ENCODE measurements at regions not wholly inside any gene's neighbourhood (a gene's known extent, or its start where the extent isn't known, plus 50 kb on each side); places are given as distances from the start of the nearest gene placed in this dataset.

GRCh38 chr2:138329591-138329990 is 172.0 kb upstream of the SPOPL start:
- in situ Hi-C loops (cut with MboI) = no loop called here
- Histone ChIP-seq H3K9me3 (ENCODE audit: low read depth) (no peaks in the 10 kb centered on the region), H4K20me1 (ENCODE audit: insufficient read depth) (no peaks in the 10 kb centered on the region), H3K4me1 (ENCODE audit: insufficient read depth) (no peaks in the 10 kb centered on the region), H3K79me2 (ENCODE audit: insufficient read depth) (no peaks in the 10 kb centered on the region), H3K27ac (no peak overlapping the region), H3F3A (ENCODE audit: insufficient read depth) (no peaks in the 10 kb centered on the region), H3K9ac (no peak overlapping the region), H2AFZ (no peak overlapping the region), H3K9me2 (ENCODE audit: insufficient read depth) (no peaks in the 10 kb centered on the region), H3K27me3 (replicated peaks; ENCODE audit: insufficient read depth) (no peaks in the 10 kb centered on the region), H3K4me2 (ENCODE audit: unreplicated experiment) (no peak overlapping the region), H3K4me3 (no peak overlapping the region), H3K36me3 (ENCODE audit: low read depth) (no peaks in the 10 kb centered on the region)
- DNase-seq = no peak
- WGBS, 2 experiments (ENCODE audit: low coverage in 1 of 2, low lambda C conversion rate in 2 of 2, missing lambda C conversion rate in 2 of 2) = 3 to 6% methylated on average over 1 of the region's 1 CpG
- no peak for TF ChIP-seq EZH2phosphoT487 (IDR thresholded peaks at IDR 0.05; ENCODE audit: insufficient read depth, low read depth)
- no peak for TF ChIP-seq EZH2 (IDR thresholded peaks at IDR 0.05; ENCODE audit: insufficient read depth, poor library complexity, severe bottlenecking)

- Histone ChIP-seq H2AFZ (no peak overlapping the region), H3K4me2 (ENCODE audit: unreplicated experiment) (no peak overlapping the region), H3K79me2 (ENCODE audit: insufficient read depth) (no peaks in the 10 kb centered on the region), H3K36me3 (ENCODE audit: low read depth) (no peaks in the 10 kb centered on the region), H4K20me1 (ENCODE audit: insufficient read depth) (no peaks in the 10 kb centered on the region), H3K9me2 (ENCODE audit: insufficient read depth) (no peaks in the 10 kb centered on the region), H3K9ac (no peak overlapping the region), H3K27ac (no peak overlapping the region), H3K9me3 (ENCODE audit: low read depth) (no peaks in the 10 kb centered on the region), H3K4me3 (no peak overlapping the region), H3F3A (ENCODE audit: insufficient read depth) (no peaks in the 10 kb centered on the region), H3K4me1 (ENCODE audit: insufficient read depth) (no peaks in the 10 kb centered on the region), H3K27me3 (replicated peaks; ENCODE audit: insufficient read depth) (no peaks in the 10 kb centered on the region)
- in situ Hi-C loops (cut with MboI) = no loop called here
- no peak for TF ChIP-seq EZH2phosphoT487 (IDR thresholded peaks at IDR 0.05; ENCODE audit: insufficient read depth, low read depth)
- no peak for TF ChIP-seq EZH2 (IDR thresholded peaks at IDR 0.05; ENCODE audit: insufficient read depth, poor library complexity, severe bottlenecking)
- DNase-seq = no peak
Measured at GRCh38 chr2:138333121-138333520, 168.4 kb upstream of the SPOPL start.

GRCh38 chr2:138333677-138334076 is 167.9 kb upstream of the SPOPL start:
- Histone ChIP-seq H3K4me1 (ENCODE audit: insufficient read depth) (no peaks in the 10 kb centered on the region), H3K9me3 (ENCODE audit: low read depth) (no peaks in the 10 kb centered on the region), H3K9me2 (ENCODE audit: insufficient read depth) (no peaks in the 10 kb centered on the region), H3K4me2 (ENCODE audit: unreplicated experiment) (no peak overlapping the region), H3K79me2 (ENCODE audit: insufficient read depth) (no peaks in the 10 kb centered on the region), H4K20me1 (ENCODE audit: insufficient read depth) (no peaks in the 10 kb centered on the region), H3K36me3 (ENCODE audit: low read depth) (no peaks in the 10 kb centered on the region), H3F3A (ENCODE audit: insufficient read depth) (no peaks in the 10 kb centered on the region), H3K27ac (no peak overlapping the region), H3K27me3 (replicated peaks; ENCODE audit: insufficient read depth) (no peaks in the 10 kb centered on the region), H2AFZ (no peak overlapping the region), H3K9ac (no peak overlapping the region), H3K4me3 (no peak overlapping the region)
- in situ Hi-C loops (cut with MboI) = no loop called here
- TF ChIP-seq EZH2 (IDR thresholded peaks at IDR 0.05; ENCODE audit: insufficient read depth, poor library complexity, severe bottlenecking) (no peak), EZH2phosphoT487 (IDR thresholded peaks at IDR 0.05; ENCODE audit: insufficient read depth, low read depth) (no peak)
- DNase-seq = no peak
- WGBS, 2 experiments (ENCODE audit: low coverage in 1 of 2, low lambda C conversion rate in 2 of 2, missing lambda C conversion rate in 2 of 2) = 86 to 89% methylated on average over 1 of the region's 1 CpG

GRCh38 chr2:138334323-138334722 is 167.2 kb upstream of the SPOPL start:
- Histone ChIP-seq H3K4me2 (ENCODE audit: unreplicated experiment) (no peak overlapping the region), H2AFZ (no peak overlapping the region), H3K9ac (no peak overlapping the region), H3K79me2 (ENCODE audit: insufficient read depth) (no peaks in the 10 kb centered on the region), H3K4me3 (no peak overlapping the region), H3K27me3 (replicated peaks; ENCODE audit: insufficient read depth) (no peaks in the 10 kb centered on the region), H3K9me2 (ENCODE audit: insufficient read depth) (no peaks in the 10 kb centered on the region), H3K9me3 (ENCODE audit: low read depth) (no peaks in the 10 kb centered on the region), H3F3A (ENCODE audit: insufficient read depth) (no peaks in the 10 kb centered on the region), H3K4me1 (ENCODE audit: insufficient read depth) (no peaks in the 10 kb centered on the region), H3K27ac (no peak overlapping the region), H3K36me3 (ENCODE audit: low read depth) (no peaks in the 10 kb centered on the region), H4K20me1 (ENCODE audit: insufficient read depth) (no peaks in the 10 kb centered on the region)
- DNase-seq = no peak
- 13 to 16% methylated on average over 3 of the region's 3 CpGs for WGBS, 2 experiments (ENCODE audit: low coverage in 1 of 2, low lambda C conversion rate in 2 of 2, missing lambda C conversion rate in 2 of 2)
- TF ChIP-seq EZH2phosphoT487 (IDR thresholded peaks at IDR 0.05; ENCODE audit: insufficient read depth, low read depth) (no peak), EZH2 (IDR thresholded peaks at IDR 0.05; ENCODE audit: insufficient read depth, poor library complexity, severe bottlenecking) (no peak)
- in situ Hi-C loops (cut with MboI) = no loop called here

- Histone ChIP-seq H3K4me1 (ENCODE audit: insufficient read depth) (no peaks in the 10 kb centered on the region), H3K9ac (no peak overlapping the region), H4K20me1 (ENCODE audit: insufficient read depth) (no peaks in the 10 kb centered on the region), H3K4me3 (no peak overlapping the region), H3K4me2 (ENCODE audit: unreplicated experiment) (no peak overlapping the region), H3K79me2 (ENCODE audit: insufficient read depth) (no peaks in the 10 kb centered on the region), H3K9me2 (ENCODE audit: insufficient read depth) (no peaks in the 10 kb centered on the region), H3K9me3 (ENCODE audit: low read depth) (no peaks in the 10 kb centered on the region), H2AFZ (no peak overlapping the region), H3F3A (ENCODE audit: insufficient read depth) (no peaks in the 10 kb centered on the region), H3K27ac (no peak overlapping the region), H3K36me3 (ENCODE audit: low read depth) (no peaks in the 10 kb centered on the region), H3K27me3 (replicated peaks; ENCODE audit: insufficient read depth) (no peaks in the 10 kb centered on the region)
- in situ Hi-C loops (cut with MboI) = no loop called here
- TF ChIP-seq EZH2 (IDR thresholded peaks at IDR 0.05; ENCODE audit: insufficient read depth, poor library complexity, severe bottlenecking) (no peak), EZH2phosphoT487 (IDR thresholded peaks at IDR 0.05; ENCODE audit: insufficient read depth, low read depth) (no peak)
- no peak for DNase-seq
Measured at GRCh38 chr2:138335036-138335435, 166.5 kb upstream of the SPOPL start.

Data from GM23248 (cell line).